CD4-positive, alpha-beta memory T cell (primary cell): ENCODE measurements at regions not wholly inside any gene's neighbourhood (a gene's known extent, or its start where the extent isn't known, plus 50 kb on each side); places are given as distances from the start of the nearest gene placed in this dataset.
"Not testable (repeated sequence)": the region's sequence is repeated elsewhere in the genome, so short reads cannot be mapped to it uniquely, and the experiment has no call there.

Experiments
- CTCF ChIA-PET: fragments of 350-600 bp; sonication (Branson Sonifier 250); formaldehyde crosslinking; loops from one replicate; lab custom pipeline; 2021; ENCODE audit warnings: inconsistent platforms; ENCODE audit not compliant: partially characterized antibody; lab: Charles Lee
- POLR2A ChIA-PET: fragments of 350-600 bp; sonication (Branson Sonifier 250); formaldehyde crosslinking; loops from one replicate; lab custom pipeline; 2021; ENCODE audit not compliant: partially characterized antibody; lab: Charles Lee
- DNase-seq, 5 donors: peaks; one replicate each; pipeline versions ENCODE4 v3.0.0 to v3.0.0-alpha.2; 2020 to 2022; ENCODE audit warnings: mixed read lengths in 1 of 5
- H3K27ac ChIP-seq: one replicate; pipeline ENCODE4 v1.7.0; 2013; ENCODE audit warnings: low read depth, low read length
- H3K27me3 ChIP-seq: 2 replicates; pipeline ENCODE4 v1.7.0; 2013; ENCODE audit warnings: mild to moderate bottlenecking, low read length, moderate library complexity; ENCODE audit not compliant: insufficient read depth
- H3K36me3 ChIP-seq: 2 replicates; pipeline ENCODE4 v1.7.0; 2013; ENCODE audit warnings: mild to moderate bottlenecking, low read length, moderate library complexity; ENCODE audit not compliant: insufficient read depth
- H3K4me1 ChIP-seq: 2 replicates; pipeline ENCODE4 v1.7.0; 2013; ENCODE audit warnings: mild to moderate bottlenecking, low read length, moderate library complexity; ENCODE audit not compliant: insufficient read depth
- H3K4me3 ChIP-seq, 2 donors: one replicate each; pipeline ENCODE4 v1.7.0; 2013; ENCODE audit warnings: low read length in 2 of 2, mild to moderate bottlenecking in 1 of 2
- H3K9me3 ChIP-seq, 2 donors: one replicate each; pipeline ENCODE4 v1.7.0; 2013; ENCODE audit warnings: low read length in 2 of 2, control low read depth in 1 of 2; ENCODE audit not compliant: control insufficient read depth in 1 of 2
- H3K27ac Mint-ChIP-seq, 7 donors: one replicate each; pipeline ENCODE4 v1.8.0; 2020 to 2021; ENCODE audit warnings: mixed read lengths in 7 of 7, mild to moderate bottlenecking in 6 of 7, inconsistent platforms in 3 of 7, moderate library complexity in 3 of 7
- H3K27me3 Mint-ChIP-seq, 2 donors: one replicate each; pipeline ENCODE4 v1.8.0; 2020 to 2021; ENCODE audit warnings: mixed read lengths in 2 of 2
- H3K36me3 Mint-ChIP-seq, 2 donors: one replicate each; pipeline ENCODE4 v1.8.0; 2020 to 2021; ENCODE audit warnings: mixed read lengths in 2 of 2, inconsistent platforms in 1 of 2, mild to moderate bottlenecking in 1 of 2
- H3K4me1 Mint-ChIP-seq, 4 donors: one replicate each; pipeline ENCODE4 v1.8.0; 2020 to 2021; ENCODE audit warnings: mixed read lengths in 4 of 4, mild to moderate bottlenecking in 1 of 4
- H3K4me3 Mint-ChIP-seq, 8 donors: one replicate each; pipeline ENCODE4 v1.8.0; 2020 to 2021; ENCODE audit warnings: mixed read lengths in 8 of 8, mild to moderate bottlenecking in 7 of 8, moderate library complexity in 6 of 8, inconsistent platforms in 3 of 8
- H3K9me3 Mint-ChIP-seq, 8 donors: one replicate each; pipeline ENCODE4 v1.8.0; 2020 to 2021; ENCODE audit warnings: mixed read lengths in 8 of 8, mild to moderate bottlenecking in 5 of 8, inconsistent platforms in 3 of 8, moderate library complexity in 1 of 8
- intact Hi-C: fragments of 100-400 bp; cut with micrococcal nuclease; formaldehyde crosslinking; loops from one replicate; pipeline ENCODE4 v1.15.1; 2023

DNA sequence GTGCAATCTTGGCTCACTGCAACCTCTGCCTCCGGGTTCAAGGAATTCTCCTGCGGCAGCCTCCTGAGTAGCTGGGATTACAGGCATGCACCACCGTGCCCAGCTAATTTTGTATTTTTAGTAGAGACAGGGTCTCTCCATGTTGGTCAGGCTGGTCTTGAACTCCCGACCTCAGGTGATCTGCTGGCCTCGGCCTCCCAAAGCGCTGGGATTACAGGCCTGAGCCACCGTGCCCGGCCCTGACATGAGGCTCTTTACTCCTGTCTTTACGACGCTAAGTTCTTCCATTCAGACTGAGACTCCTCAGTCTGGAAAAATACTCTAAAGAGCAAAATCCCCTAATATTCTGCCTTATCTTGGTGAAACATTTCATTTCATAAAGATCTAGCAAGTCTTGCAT, 331.3 kb upstream of the SGO1 start:
- H3K4me1 Mint-ChIP-seq, H3K27me3 Mint-ChIP-seq, intact Hi-C loops, H3K4me3 Mint-ChIP-seq, H3K36me3 Mint-ChIP-seq, H3K27me3 ChIP-seq, CTCF ChIA-PET, H3K36me3 ChIP-seq, H3K9me3 ChIP-seq, H3K27ac Mint-ChIP-seq, H3K4me1 ChIP-seq, DNase-seq, H3K4me3 ChIP-seq, H3K27ac ChIP-seq, POLR2A ChIA-PET: not testable (repeated sequence)
- peaks cover 2 to 24% (median 13%) of the 10 kb centered on the region in 8 donors for H3K9me3 Mint-ChIP-seq

DNA sequence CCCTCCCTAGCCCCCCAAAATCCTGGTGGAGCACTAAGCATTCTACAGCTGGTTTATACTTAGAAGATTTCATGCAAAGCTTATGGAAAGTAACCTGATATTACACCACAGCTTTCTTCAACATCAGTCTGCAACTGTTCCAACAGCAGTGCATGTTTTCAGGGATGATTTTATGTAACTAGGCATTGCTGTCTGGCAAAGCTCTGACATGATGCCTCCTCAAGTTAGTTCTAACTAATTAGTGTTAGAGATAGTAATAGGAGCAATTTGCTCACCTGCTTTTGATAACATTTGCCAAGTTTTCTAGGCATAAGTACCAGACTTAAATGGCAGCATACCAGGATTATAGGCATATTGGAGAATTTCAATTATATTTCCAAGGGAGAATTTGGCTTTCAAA, 330.3 kb upstream of the SGO1 start:
- no peak overlapping the region for H3K4me3 ChIP-seq
- no peaks in the 10 kb centered on the region for H3K27me3 Mint-ChIP-seq
- ChIA-PET POLR2A (no interaction called here), CTCF (no interaction called here)
- no peaks in the 10 kb centered on the region for H3K4me1 ChIP-seq
- H3K9me3 Mint-ChIP-seq, result peaks cover 5 to 22% (median 10%) of the 10 kb centered on the region in 8 donors
- peaks cover 0 to 1% (median 0%) of the 10 kb centered on the region in 4 donors for H3K4me1 Mint-ChIP-seq
- H3K27ac Mint-ChIP-seq, result no peak overlapping the region
- no peaks in the 10 kb centered on the region for H3K27me3 ChIP-seq
- no peak overlapping the region for H3K4me3 Mint-ChIP-seq
- no peaks in the 10 kb centered on the region for H3K36me3 ChIP-seq
- no peak overlapping the region for H3K27ac ChIP-seq
- DNase-seq, result no peak
- H3K9me3 ChIP-seq, result no peaks in the 10 kb centered on the region
- H3K36me3 Mint-ChIP-seq, result no peaks in the 10 kb centered on the region
- intact Hi-C loops, result no loop called here

DNA sequence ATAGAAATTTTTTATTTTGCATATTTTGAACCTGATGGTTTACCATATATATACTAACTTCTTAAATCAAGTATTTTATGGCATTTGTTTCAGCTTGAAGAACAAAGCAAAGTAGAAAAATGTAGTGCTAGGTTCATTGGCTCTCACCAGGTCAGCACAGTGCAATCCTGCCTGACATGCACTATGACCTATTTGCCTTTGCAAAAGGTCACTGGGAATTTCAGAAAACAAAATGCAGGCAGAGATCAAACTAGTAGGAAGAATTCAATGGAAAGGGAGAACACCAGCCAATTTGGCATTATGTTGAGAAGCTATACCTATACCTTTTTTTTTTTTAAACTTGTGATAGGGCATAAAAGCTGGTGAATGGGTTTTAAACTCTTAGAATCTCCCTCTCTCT, 329.8 kb upstream of the SGO1 start:
- ChIA-PET POLR2A (no interaction called here), CTCF (no interaction called here)
- Mint-ChIP-seq H3K27me3 (no peaks in the 10 kb centered on the region), H3K36me3 (no peaks in the 10 kb centered on the region), H3K27ac (no peak overlapping the region), H3K4me3 (no peak overlapping the region), H3K4me1 (peaks cover 0 to 1% (median 0%) of the 10 kb centered on the region in 4 donors), H3K9me3 (peaks cover 5 to 23% (median 10%) of the 10 kb centered on the region in 8 donors)
- Histone ChIP-seq H3K27me3 (no peaks in the 10 kb centered on the region), H3K9me3 (no peaks in the 10 kb centered on the region), H3K27ac (no peak overlapping the region), H3K36me3 (no peaks in the 10 kb centered on the region), H3K4me1 (no peaks in the 10 kb centered on the region), H3K4me3 (no peak overlapping the region)
- no peak for DNase-seq
- intact Hi-C loops, result no loop called here

DNA sequence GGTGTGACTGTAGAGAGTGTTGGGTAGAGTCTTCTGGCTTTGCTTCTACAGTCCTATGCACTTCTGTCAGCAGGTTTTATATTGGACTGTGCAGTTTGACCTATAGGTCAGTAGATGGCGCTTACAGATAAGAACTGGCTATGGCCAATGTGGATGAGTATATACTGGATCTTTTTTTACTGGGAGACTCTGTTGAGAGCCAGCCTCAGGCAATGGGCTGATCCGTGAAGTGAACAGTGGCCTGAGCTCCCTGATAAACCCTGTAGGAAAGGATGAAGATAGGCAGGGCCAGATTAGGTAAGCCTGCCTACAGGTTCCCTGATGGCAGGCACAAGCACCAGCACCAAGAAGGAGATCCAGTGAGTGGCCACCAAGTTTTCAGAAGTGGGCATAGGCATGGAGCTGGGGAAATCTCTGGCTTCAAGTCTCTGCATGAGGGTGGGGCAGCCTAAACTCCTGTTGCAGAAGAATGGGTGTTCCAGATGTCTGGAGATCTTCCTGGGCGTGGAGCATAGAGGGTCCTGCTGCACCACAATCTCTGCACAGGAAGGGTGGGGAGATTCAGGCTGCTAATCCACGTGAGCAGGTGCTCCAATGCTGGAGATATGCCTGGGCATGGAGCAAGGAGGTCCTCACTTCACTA, 326.0 kb upstream of the SGO1 start:
- H3K4me3 ChIP-seq, result no peak overlapping the region
- no peak overlapping the region for H3K27ac ChIP-seq
- DNase-seq, result no peak
- ChIA-PET POLR2A (no interaction called here), CTCF (no interaction called here)
- no peaks in the 10 kb centered on the region for H3K4me1 ChIP-seq
- H3K36me3 ChIP-seq, result no peaks in the 10 kb centered on the region
- no peaks in the 10 kb centered on the region for H3K9me3 ChIP-seq
- H3K27me3 Mint-ChIP-seq, result no peaks in the 10 kb centered on the region
- intact Hi-C loops, result no loop called here
- peaks cover 0 to 1% (median 0%) of the 10 kb centered on the region in 4 donors for H3K4me1 Mint-ChIP-seq
- H3K36me3 Mint-ChIP-seq, result no peaks in the 10 kb centered on the region
- H3K4me3 Mint-ChIP-seq, result no peak overlapping the region
- peaks cover 6 to 31% (median 15%) of the 10 kb centered on the region in 8 donors for H3K9me3 Mint-ChIP-seq
- H3K27ac Mint-ChIP-seq, result no peak overlapping the region
- H3K27me3 ChIP-seq, result no peaks in the 10 kb centered on the region

DNA sequence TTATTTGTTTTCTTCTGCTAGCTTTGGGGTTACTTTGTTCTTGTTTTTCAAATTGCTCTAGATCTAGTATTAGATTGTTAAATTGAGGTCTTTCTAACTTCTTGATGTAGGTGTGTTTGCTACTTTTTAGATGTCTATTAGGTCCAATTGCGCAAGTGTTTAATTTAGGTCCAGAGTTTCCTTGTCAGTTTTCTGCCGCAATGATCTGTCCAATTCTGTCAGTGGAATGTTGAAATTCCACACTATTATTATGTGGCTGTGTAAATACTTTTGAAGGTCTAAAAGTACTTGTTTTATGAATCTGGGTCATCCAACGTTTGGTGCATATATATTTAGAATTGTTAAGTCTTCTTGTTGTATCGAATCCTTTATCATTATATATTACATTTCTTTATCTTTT, 324.4 kb upstream of the SGO1 start:
- H3K27me3 ChIP-seq, result no peaks in the 10 kb centered on the region
- H3K4me1 ChIP-seq, result no peaks in the 10 kb centered on the region
- H3K4me3 ChIP-seq, result no peak overlapping the region
- peaks cover 0 to 1% (median 0%) of the 10 kb centered on the region in 4 donors for H3K4me1 Mint-ChIP-seq
- H3K27ac Mint-ChIP-seq, result no peak overlapping the region
- H3K4me3 Mint-ChIP-seq, result no peak overlapping the region
- intact Hi-C loops, result no loop called here
- H3K9me3 ChIP-seq, result no peaks in the 10 kb centered on the region
- H3K27me3 Mint-ChIP-seq, result no peaks in the 10 kb centered on the region
- peaks cover 6 to 39% (median 26%) of the 10 kb centered on the region in 8 donors for H3K9me3 Mint-ChIP-seq
- H3K27ac ChIP-seq, result no peak overlapping the region
- DNase-seq, result no peak
- POLR2A ChIA-PET, result no interaction called here
- no peaks in the 10 kb centered on the region for H3K36me3 ChIP-seq
- H3K36me3 Mint-ChIP-seq, result peaks cover 0 to 3% of the 10 kb centered on the region in 2 donors
- CTCF ChIA-PET, result no interaction called here

DNA sequence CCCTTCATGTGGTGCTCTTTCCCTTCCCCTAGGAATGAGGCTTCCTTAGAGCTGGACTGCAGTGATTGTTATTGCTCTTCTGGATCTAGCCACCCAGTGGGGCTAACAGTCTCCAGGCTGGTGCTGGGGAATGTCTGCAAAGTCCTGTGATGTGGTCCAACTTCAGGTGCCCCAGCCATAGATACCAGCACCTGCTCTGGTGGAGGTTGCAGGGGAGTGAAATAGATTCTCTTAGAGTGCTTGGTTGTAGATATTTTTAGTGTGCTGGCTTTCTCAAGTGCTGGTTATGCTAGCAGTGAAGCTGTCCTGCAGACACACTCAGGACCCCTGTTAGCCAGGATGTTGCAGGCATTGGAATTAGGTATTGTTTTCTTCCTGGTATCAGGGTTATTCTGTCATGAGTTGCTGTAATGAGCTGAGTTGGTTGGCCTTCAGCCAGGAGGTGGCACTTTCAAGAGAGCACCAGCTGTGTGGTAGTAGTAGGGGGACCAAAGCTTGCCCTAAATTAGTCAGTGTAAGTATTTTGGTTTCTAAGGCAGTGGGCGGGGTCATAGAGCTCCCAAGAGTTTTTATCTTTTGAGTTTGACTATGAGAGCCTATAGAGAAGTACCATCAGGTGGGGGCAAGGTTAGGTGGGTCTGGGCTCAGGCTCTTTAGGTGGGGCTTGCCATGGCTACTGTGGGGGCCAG, 317.5 kb upstream of the SGO1 start:
- no peak overlapping the region for H3K4me3 Mint-ChIP-seq
- no peak for DNase-seq
- H3K27me3 Mint-ChIP-seq, result no peaks in the 10 kb centered on the region
- no peak overlapping the region for H3K27ac Mint-ChIP-seq
- H3K27me3 ChIP-seq, result no peaks in the 10 kb centered on the region
- intact Hi-C loops, result no loop called here
- H3K4me1 Mint-ChIP-seq, result no peaks in the 10 kb centered on the region
- H3K27ac ChIP-seq, result no peak overlapping the region
- ChIA-PET POLR2A (no interaction called here), CTCF (no interaction called here)
- H3K36me3 Mint-ChIP-seq, result peaks cover 4 to 10% of the 10 kb centered on the region in 2 donors
- H3K9me3 ChIP-seq, result no peaks in the 10 kb centered on the region
- H3K4me3 ChIP-seq, result no peak overlapping the region
- no peaks in the 10 kb centered on the region for H3K36me3 ChIP-seq
- H3K4me1 ChIP-seq, result no peaks in the 10 kb centered on the region
- H3K9me3 Mint-ChIP-seq, result peaks cover 12 to 89% (median 53%) of the 10 kb centered on the region in 8 donors

DNA sequence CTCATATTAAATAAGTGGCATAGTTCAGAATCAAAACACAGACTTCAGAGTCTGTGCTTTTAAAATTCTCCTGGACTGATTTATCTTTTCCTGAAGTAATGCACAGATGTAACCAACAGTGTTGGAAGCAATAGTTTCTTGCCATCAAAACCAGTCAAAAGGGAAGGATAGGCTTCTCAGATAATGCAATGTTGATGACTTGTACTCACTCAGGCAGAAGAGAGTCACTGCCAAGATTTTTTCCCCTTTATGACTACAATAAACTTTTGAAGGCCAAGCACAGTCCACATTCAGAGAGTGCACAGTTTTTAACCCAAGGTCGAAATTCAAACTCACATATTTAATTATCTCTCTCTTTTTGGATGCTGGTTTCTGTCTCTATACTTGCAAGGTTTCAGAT, 305.0 kb upstream of the SGO1 start:
- H3K27me3 Mint-ChIP-seq, result no peaks in the 10 kb centered on the region
- DNase-seq, result no peak
- no peak overlapping the region for H3K27ac ChIP-seq
- no peak overlapping the region for H3K4me3 Mint-ChIP-seq
- H3K27ac Mint-ChIP-seq, result no peak overlapping the region
- H3K9me3 Mint-ChIP-seq, result peaks cover 3 to 33% (median 12%) of the 10 kb centered on the region in 8 donors
- no peaks in the 10 kb centered on the region for H3K4me1 Mint-ChIP-seq
- peaks cover 0 to 3% of the 10 kb centered on the region in 2 donors for H3K36me3 Mint-ChIP-seq
- intact Hi-C loops, result no loop called here
- no peaks in the 10 kb centered on the region for H3K9me3 ChIP-seq
- H3K4me1 ChIP-seq, result no peaks in the 10 kb centered on the region
- H3K4me3 ChIP-seq, result no peak overlapping the region
- POLR2A ChIA-PET, result no interaction called here
- CTCF ChIA-PET, result no interaction called here
- no peaks in the 10 kb centered on the region for H3K27me3 ChIP-seq
- H3K36me3 ChIP-seq, result no peaks in the 10 kb centered on the region
